GM12875 (cell line): ENCODE measurements at regions not wholly inside any gene's neighbourhood (a gene's known extent, or its start where the extent isn't known, plus 50 kb on each side); places are given as distances from the start of the nearest gene placed in this dataset.
"Not testable (repeated sequence)": the region's sequence is repeated elsewhere in the genome, so short reads cannot be mapped to it uniquely, and the experiment has no call there.

Source experiments
- H3K4me3 ChIP-seq: one replicate; pipeline ENCODE4 v1.5.1; 2011; ENCODE audit warnings: low read depth, low read length, control low read depth
- TF ChIP-seq, protein P1 (sequence below): IDR thresholded peaks from 2 replicates; pipeline ENCODE4 v1.5.1; 2011; ENCODE audit warnings: low read depth, mild to moderate bottlenecking, control low read depth, inconsistent platforms, low read length, moderate library complexity, borderline replicate concordance; ENCODE audit not compliant: insufficient read depth

DNA sequence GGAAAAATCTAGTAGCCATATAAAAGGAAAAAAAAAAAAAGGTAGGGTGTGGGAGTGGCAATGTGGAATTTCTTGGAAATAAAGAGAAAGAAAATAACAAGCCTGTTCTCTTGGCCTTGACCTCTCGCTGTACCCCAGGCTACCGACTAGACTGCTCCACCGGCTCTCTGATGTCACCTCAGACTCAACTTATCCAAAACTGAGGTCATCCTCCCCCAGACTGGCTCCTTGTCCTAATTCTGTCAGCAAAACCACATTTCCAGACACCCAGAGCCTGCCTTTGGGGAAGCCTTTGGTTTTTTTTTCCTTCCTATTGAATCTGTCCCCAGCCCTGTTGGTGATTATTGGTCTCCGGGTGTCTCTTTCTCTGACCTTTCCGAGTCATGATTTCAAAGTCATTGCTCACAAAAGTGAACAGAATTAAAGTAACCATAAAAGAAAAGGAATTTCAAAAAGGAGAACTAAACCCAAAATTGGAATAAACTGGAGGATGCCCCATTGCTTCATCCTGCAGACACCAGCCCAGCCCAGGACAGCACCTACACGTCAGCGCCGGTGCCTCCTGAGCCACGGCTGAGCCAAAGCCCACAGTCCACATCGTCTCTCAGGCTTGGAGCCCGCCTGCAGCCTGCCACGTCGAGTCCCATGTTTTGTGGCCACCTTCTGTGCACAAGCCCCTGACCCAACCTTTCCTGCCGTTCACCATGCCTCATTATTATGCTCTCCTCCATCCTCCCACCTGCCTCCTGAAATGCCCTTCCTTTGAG lies 170.7 kb downstream of the MYLK4 start:
- TF ChIP-seq, protein P1, sequence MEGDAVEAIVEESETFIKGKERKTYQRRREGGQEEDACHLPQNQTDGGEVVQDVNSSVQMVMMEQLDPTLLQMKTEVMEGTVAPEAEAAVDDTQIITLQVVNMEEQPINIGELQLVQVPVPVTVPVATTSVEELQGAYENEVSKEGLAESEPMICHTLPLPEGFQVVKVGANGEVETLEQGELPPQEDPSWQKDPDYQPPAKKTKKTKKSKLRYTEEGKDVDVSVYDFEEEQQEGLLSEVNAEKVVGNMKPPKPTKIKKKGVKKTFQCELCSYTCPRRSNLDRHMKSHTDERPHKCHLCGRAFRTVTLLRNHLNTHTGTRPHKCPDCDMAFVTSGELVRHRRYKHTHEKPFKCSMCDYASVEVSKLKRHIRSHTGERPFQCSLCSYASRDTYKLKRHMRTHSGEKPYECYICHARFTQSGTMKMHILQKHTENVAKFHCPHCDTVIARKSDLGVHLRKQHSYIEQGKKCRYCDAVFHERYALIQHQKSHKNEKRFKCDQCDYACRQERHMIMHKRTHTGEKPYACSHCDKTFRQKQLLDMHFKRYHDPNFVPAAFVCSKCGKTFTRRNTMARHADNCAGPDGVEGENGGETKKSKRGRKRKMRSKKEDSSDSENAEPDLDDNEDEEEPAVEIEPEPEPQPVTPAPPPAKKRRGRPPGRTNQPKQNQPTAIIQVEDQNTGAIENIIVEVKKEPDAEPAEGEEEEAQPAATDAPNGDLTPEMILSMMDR, result no peak
- no peak overlapping the region for H3K4me3 ChIP-seq

DNA sequence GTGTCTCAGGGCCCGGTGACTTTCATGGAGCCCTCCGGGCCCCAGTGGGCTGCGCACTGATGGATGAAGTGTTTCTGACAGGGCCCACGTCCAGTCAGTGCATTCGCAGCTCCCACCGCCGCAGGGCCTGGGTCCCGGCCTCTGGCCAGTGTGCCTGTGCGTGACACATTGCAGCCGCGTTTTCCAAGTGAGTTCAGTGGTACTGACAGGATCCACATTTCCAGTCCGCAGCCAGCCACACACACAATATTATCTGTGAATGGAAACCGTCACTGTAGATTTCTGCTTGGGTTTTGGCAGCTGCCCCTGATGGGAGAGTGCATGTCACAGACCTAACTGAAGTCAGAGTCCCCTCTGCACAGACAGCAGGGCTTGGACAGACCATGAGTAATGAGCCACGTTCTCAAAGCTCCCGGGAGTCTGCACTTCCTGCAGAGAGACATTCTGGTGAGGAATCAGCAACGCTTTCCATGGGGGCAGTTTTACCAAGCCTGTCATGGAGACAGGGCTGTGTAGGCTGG lies 171.4 kb downstream of the MYLK4 start:
- TF ChIP-seq, protein P1, result no peak
- H3K4me3 ChIP-seq, result no peak overlapping the region

DNA sequence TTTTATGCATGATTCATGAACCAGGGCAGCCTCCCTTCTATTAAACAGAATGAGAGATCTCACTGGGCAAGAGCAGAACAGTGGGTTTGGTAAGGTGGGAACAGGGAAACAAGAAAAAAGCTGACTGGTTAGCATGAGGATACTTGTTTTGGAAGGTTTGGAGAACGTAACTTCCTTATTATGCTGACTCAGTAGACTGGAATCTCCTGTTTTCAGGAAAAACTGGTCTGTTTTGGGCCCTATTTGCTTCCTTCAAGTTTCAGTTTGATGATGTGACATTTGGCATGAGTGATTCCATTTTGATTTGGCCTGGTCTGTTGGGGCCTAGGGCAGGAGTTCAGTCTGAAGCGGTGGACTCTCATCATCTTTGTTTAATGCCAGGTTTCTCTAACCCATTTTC lies 172.0 kb downstream of the MYLK4 start:
- no peak overlapping the region for H3K4me3 ChIP-seq
- TF ChIP-seq, protein P1, result no peak

DNA sequence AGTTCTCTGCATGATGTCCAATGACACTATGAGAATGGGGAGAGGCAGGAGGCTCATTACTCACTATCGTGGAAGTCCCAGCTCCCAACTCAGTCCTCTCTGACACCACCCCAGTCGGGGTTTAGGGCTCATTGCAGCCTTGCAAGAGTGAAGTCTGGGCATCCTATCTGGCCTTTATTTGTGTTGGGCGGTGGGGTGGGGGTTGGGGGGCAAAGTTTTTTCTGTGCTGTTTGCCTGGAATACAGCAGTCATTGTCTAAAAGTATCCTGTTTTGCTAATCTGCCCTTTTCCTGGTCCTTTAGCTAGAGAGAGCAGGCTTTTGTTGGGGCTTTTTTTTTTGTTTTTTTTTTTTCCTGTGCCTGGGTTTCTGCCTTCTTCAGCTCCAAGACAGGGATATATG lies 174.2 kb downstream of the MYLK4 start:
- H3K4me3 ChIP-seq, result no peak overlapping the region
- TF ChIP-seq, protein P1, result no peak

DNA sequence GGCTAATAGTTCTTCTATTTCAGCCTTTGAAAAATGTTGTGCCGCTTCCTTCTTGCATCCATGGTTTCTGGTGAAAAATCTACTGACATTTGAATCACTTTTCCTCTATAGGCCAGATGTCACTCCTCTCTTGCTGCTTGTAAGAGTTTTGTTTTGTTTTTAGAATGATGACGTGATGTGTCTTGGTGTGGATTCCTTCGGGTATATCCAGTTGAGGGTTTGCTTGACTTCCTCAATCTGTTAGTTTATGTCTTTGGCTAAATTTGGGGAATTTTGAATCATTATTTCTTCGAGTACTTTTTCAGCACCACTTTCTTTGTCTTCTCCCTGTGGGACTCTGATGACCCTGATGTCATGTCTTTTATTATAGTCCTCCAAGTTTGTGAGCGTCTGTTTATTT lies 175.5 kb downstream of the MYLK4 start:
- TF ChIP-seq, protein P1, result no peak
- no peak overlapping the region for H3K4me3 ChIP-seq

DNA sequence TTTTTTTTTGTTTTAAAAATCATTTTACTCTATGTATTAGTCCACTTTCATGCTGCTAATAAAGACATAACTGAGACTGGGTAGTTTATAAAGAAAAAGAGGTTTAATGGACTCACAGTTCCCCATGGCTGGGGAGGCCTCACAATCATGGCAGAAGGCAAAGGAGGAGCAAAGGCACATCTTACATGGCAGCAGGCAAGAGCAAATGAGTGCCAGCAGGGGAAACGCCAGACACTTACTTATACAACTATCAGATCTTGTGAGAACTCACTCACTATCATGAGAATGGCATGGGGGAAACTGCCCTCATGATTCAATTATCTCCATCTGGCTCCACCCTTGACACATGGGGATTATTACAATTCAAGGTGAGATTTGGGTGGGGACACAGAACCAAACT lies 181.3 kb downstream of the MYLK4 start:
- H3K4me3 ChIP-seq, result not testable (repeated sequence)

DNA sequence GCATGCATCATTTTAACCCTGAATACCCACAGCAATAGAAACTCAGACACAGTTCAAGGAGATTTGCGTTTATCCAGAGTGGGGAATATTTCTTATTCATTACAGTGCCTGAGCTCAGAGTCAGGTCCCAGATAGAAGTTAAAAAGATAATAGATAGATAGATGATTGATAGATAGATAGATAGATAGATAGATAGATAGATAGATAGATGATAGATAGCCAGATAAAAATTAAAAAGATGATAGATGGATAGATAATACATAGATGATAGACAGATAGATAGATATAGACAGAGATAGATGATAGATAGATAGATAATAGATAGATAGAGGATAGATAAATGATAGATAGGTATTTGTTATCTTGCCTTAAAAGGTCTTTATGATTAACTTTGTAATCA lies 184.7 kb downstream of the MYLK4 start:
- no peak overlapping the region for H3K4me3 ChIP-seq
- TF ChIP-seq, protein P1, result no peak
